Stimulated activated CD8-positive, alpha-beta memory T cell treated with anti-CD3 and anti-CD28 coated beads, Interleukin-7, amount 100 ng/mL, for 24 hours (primary cell): ENCODE measurements at regions not wholly inside any gene's neighbourhood (a gene's known extent, or its start where the extent isn't known, plus 50 kb on each side); places are given as distances from the start of the nearest gene placed in this dataset.

Experiments
- DNase-seq: peaks from one replicate; pipeline ENCODE4 v3.0.0-alpha.2; 2020; ENCODE audit warnings: low read depth

DNA sequence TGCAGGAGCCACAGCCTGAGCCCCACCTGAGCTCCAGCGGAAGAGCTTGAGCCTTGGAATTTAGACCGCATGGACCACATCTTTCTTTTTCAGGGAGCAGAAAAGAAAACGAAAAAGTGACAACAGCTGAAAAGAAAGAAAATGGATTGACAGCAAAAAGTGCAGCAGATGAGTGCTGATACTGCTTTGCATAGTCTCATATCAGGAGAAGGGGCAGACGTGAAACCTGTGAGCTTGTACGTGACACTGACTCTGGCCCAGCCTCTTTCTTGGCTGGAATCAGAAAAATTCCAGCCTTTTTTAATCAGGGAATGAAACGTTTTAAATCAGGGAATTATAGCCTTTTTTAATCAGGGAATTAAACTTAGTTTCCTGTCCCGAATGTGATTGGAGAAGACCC lies 1296.5 kb downstream of the TMEM121 start:
- DNase-seq = no peak

DNA sequence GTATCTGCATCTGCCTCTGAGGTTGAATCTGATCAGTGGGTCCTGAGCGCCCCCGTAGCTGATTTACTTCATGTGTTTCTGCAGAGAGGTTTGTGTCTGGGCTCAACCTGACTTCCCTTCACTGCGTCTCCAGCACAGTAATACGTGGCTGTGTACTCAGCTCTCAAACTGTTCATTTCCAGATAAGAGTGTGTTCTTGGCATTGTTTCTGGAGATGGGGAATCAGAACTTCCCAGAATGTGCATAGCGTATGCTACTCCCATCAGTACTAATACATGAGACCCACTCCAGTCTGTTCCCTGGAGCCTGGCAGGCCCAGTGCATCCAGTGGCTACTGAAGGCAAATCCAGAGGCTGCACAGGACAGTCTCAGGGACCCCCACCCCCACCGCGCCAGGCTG lies 1297.2 kb downstream of the TMEM121 start:
- DNase-seq = no peak

DNA sequence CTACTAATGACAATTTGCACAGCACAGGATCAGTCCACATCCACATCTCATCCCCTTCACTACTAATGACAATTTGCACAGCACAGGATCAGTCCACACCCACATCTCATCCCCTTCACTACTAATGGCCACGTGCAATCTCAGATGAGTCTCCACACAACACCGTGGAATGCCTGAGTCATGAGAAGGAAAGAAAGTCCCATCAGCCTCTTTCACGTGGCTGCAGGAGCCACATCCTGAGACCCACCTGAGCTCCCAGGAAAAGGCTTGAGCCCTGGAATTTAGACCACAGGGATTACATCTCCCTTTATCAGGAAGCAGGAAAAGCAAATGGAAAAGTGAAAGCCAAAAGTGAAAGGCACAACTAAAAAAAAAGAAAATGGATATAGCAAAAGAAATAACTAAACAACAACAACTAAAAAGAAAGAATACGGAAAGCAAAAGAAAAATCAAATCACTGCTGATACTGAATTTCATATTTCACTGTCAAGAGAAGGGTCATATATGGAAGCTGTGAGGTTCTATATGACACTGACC lies 1300.5 kb downstream of the TMEM121 start:
- no peak for DNase-seq

DNA sequence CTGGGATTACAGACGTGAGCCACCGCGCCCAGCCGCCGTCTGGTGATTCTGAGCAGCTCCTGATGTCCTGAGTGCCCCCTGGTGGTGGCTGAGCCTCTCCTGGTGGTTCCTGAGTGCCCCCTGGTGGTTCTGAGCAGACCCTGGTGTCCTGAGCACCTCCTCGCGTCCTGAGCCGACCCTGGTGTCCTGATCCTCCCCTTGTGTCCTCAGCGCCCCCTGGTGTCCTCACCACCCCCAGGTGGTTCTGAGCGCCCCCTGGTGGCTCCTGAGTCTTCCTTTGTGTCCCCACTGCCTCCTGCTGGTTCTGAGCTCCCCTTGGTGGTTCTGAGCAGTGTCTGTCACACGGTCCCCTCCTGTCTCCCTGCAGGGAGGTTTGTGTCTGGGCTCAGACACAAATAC lies 1304.9 kb downstream of the TMEM121 start:
- peak; percentile 37 for DNase-seq

DNA sequence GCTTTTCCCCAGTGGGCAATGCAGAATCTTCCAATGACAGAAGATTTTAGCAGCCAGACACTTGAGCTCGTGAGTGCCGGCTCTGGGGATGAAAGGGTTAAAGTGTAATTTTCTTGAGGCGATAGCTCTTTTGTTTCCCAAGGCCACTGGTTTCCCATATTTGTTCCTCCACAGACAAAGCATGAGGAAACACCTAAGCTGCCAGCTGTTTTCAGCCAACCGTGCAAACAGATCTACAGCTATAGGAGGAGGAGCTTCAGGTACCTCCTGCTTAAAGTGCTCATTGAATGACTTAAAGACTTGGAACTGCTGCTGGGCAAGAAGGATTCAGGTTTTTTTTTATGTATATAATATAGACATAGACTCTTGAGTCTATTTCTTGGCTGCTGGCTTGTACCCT lies 1311.5 kb downstream of the TMEM121 start:
- DNase-seq = no peak

DNA sequence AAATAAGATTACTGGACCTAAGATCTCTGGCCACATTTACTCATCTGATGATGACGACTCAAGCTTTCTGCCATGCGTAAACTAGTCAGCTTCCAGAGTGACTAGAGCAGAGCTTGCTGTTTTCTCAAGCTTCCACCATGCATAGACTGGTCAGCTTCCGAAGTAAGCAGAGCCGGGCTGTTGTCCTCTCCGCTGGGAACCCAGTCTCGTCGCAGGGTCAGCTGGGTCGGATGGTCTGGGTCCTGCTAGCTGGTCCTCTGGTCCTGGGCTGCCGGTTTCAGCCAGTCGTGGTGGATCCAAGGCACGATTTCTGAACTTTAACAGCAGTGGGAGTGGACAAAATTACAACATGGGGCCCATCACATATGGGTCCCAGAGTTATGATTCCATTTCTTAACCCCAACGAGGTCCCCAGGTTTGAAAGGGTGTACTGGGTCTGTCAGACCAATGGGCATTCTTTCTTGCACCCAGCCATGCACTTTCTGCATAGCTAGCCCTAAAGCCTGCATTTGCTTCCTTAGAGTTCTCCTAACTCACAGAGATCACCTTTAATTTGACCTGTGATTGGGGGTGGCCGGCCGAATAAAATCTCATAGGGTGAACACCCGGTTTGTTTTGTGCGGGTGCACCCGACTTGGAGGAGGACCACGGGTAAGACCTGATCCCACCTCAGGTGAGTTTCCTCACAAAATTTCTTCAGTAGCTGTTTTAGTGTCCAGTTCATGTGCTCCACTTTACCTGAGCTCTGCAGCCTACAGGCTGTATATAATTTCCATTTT lies 1312.8 kb downstream of the TMEM121 start:
- DNase-seq = no peak

DNA sequence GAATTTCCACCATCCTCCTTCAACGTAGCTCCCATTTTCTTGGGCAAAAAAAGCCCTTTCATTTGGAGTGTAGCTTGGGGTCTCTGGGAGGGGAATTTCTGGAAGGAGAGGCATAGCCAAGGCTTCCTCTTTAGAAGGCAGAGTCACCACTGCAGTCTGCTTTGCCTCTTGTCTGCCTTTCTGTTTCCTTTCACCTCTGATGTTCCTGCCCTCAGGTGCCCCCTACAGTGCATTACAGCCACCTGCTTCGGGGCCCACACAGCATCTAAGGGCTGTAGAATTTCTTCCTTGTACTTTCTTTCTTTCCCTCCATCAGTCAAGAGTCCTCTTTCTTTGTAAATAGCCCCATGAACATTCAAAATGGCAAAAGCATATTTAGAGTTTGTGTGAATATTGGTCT lies 1313.9 kb downstream of the TMEM121 start:
- DNase-seq = no peak

DNA sequence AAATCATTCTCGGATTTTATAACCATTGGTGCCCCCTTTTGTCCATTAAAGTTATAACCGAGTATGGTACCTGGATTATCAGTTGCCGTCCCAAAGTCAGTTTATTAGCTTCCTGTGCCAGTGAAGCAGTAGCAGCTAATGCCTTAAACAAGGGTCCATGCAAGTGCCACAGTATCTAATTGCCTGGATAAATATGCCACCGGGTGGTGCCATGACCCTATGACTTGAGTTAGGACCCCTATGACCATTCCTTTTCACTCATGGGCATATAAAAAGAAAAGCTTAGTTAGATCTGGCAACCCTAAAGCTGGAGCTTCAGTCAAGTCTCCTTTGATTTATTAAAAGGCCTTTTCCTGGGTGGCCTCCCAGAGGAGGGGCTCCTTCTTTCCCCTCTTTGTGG lies 1314.6 kb downstream of the TMEM121 start:
- no peak for DNase-seq

DNA sequence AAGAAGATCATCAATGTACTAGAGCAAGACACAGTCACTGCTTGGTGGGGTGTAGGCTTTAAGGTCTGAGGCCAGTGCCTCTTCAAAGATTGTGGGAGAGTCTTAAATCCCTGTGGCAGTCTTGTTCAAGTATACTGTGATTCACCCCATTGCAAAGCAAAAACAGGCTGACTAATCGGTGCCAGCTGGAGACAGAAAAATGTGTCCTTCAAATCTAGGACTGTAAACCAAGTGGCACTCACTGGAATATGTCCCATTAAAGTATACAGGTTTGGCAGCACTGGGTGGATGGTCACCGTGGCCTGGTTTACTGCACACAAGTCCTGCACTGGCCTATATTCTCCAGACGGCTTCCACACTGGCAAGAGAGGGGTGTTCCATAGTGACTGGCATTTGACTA lies 1315.3 kb downstream of the TMEM121 start:
- no peak for DNase-seq

DNA sequence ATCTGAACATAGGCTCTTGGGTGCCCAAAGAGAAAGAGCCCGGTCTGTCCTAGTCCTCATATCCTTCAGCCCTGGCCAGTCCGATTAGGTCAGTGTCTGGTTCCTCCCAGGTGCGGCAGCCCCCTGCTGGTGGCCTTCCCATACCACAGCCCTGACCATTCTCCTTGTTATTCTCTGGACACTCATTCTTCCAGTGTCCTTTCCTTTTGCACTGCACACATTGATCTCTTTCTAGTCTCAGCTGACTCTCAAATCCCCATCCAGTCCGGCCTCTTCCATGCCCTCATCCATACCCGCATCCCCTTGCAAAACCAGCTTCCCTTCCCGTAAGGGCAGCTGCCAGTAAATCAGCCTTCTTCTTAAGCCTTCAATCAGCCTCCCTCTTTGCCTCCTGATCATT lies 1316.3 kb downstream of the TMEM121 start:
- no peak for DNase-seq

DNA sequence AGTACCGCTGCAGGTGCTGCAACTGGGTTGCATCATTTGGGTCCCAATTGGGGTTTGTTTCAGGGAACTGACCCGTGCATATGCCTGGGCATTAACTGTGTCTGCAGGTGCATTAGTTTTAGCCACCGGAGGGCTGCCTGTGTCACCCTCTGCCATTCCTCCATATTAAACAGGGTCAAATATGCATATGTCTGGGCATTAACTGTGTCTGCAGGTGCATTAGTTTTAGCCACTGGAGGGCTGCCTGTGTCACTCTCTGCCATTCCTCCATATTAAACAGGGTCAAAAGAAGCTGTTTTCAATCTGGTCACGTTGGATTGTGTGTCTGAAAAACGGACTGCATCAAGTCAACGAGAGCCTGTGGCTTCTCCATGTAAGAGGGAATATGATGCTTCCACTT lies 1317.0 kb downstream of the TMEM121 start:
- no peak for DNase-seq

DNA sequence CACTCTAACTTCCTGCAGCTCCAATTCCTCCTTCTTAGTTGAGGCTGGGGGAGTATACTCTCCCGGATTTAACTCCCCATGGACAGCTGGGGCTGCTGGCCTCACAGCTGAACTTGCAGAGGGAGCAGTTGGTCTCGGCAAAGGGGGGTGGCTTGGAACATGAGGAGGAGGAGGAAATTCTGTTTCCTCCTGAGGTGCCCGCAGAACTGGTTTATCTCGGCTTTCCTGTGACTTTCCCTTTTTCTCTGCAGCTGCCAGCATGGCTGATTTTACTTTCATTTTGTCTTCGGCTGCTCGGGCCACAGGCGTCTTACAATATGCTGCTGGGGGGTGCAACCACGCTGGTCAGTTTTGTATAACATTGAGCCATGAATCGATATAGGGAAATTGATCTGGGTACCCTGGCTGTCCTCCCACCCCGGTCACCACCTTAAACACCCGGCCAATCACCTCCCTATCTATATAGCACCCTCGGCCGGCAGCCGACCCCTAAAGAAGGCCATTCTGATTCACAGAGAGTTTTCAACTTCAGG lies 1317.6 kb downstream of the TMEM121 start:
- no peak for DNase-seq

DNA sequence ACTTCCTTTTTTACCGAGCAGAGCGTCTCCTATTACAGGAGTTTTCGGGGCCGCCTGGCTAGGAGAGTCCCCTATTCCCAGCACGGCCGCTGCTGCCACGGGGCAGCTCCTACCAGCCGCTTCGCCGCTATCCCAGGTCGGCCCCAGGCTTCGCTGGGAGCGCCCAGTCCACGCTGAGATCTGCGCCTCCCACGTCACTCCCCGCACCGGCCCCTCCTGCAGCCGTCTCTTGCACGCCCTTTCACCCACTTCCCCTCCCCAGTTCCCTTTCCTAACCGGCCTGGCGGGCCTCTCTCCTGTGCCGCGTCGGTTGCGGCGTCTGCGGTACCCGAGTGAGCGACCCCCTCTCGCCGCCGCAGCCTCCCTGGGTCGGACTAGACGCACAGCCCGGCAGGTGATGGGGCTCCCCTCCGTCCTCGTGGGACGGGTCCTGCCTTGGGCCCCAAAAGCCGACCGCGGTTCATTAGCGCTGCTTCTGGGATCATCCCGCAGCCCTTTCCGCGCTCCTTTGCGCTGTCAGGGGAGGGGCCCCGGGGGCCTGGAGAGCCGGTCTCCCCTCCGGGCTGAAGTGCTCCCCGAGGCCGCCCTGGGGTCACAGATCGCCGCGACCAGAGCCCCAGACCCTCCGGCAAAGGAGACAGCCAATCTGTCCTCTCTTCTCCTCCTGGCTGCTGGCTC lies 1318.4 kb downstream of the TMEM121 start:
- peak; percentile 25 for DNase-seq

DNA sequence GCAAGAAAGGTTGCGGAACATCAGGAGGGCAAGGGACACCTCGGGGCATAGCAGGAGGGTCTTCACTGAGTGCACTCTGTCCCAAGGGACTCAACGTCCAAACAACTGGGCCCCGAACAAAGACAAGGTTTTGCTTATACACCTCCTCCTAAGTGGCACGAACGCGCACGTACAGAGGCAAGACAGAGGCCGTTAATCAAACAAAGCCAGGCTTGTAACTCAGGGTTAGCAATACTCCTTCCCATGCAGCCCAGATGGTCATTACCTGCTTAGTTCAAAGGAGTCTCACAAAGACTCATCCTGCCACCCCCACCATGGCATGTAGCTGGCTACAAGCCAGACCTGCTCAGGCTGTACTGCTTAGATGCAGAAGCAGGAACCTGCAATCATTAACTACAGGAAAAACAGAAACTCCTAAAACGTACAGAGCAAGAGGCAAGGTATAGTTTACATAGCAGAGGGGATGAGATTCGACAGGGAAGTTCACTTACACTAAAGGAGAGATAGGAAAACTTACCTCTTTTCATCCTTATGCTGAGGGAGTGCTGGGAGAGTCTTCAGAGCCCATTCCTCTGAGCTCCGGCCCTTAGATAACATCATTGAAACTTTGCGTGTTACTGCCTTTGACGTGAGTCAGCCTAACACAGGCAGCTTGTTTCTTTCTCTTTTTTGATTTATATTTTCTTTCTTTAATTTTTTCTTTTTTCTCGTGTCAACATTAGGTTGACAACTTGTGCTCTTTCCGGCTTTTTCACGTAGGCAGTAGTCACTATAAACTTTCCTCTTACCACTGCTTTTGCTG lies 1319.1 kb downstream of the TMEM121 start:
- DNase-seq = no peak

DNA sequence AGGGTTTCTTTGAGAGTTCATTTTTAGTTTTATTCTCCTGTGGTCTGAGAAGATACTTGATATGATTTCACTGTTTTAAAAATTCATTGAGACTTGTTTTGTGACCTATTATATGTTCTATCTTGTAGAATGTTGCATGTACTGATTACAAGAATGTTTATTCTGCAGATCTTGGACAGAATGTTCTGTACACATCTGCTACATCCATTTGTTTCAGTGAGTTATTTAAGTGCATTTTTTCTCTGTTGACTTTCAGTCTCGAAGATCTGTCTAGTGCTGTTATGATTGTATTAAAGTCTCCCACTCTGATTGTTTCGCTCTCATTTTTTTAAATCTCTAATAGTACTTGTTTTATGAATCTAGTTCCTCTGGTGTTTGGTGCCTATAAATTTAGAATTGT lies 1319.8 kb downstream of the TMEM121 start:
- DNase-seq = no peak

DNA sequence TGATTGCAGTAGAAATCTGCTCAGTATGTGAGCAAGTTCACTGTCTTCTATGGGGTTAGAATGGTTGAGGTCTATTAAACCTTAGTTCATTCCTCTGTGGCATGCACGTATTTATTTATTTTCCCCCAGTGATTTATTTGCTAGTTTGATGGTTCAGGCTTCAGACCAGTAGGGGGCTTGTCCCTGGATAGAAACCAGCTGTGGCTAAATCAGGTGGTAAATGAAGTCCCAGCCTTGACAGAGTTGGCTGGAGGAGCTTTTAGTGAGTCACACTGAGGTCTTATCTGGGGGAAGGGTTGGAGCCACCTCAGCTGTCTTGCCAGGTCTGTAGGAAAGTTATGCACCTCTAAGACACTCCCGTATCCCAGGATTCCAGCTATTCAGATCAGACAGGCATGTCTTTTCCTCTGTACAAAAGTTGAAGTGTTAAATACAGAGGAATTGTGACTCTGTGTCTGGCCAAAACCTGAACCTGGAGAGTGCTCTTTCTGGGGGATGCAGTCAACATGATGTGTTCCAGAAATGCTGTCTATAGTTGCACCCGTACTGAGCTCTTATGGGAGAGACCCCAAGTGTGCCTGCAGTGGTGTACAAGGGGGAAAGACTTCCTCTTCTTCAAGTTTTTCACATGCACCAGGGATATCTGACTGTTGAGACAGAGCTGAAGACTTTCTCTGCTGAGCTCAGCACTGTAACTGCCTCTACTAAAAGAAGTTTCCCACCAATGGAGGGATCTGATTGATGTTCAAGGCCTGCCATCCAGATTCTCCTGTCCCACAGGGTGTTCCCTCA lies 1322.1 kb downstream of the TMEM121 start:
- DNase-seq = no peak

DNA sequence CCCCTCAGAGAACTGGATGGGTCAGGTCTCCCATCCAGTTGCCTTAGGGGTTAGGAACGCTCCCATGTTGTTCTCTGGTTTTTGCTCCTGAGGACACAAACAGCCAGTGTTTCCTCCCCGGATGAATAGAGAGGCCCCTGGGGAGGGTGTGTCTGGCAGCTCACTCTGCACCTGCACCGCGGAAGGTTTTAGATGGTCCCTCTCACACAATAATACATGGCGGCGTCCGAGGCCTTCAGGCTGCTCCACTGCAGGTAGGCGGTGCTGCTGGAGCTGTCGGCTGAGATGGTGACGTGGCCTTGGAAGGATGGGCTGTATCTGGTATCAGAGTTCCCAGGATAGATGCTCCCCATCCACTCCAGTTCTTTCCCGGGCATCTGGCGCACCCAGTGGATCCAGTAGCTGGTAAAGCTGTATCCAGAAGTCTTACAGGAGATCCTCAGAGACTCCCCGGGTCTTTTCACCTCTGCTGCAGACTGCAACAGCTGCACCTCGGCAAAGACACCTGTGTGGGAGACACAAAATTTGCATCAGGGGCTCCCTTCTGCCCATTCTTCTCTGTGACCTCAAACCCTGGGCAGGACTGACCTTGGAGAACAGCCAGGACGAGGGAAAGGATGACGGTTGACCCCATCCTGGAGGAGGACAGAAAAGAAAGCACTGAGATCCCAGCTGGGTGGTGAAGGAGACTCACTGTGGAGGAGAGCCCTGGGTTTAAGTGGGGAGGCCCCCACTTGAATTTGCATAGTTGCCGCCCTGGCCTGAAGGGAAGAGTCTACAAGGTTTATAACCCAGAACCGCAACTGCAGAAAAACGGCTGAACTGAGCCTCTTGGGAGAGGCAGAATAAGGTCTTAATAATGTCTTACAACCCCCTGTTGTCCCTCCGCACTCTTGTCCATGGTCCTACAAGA lies 1324.8 kb downstream of the TMEM121 start:
- no peak for DNase-seq

DNA sequence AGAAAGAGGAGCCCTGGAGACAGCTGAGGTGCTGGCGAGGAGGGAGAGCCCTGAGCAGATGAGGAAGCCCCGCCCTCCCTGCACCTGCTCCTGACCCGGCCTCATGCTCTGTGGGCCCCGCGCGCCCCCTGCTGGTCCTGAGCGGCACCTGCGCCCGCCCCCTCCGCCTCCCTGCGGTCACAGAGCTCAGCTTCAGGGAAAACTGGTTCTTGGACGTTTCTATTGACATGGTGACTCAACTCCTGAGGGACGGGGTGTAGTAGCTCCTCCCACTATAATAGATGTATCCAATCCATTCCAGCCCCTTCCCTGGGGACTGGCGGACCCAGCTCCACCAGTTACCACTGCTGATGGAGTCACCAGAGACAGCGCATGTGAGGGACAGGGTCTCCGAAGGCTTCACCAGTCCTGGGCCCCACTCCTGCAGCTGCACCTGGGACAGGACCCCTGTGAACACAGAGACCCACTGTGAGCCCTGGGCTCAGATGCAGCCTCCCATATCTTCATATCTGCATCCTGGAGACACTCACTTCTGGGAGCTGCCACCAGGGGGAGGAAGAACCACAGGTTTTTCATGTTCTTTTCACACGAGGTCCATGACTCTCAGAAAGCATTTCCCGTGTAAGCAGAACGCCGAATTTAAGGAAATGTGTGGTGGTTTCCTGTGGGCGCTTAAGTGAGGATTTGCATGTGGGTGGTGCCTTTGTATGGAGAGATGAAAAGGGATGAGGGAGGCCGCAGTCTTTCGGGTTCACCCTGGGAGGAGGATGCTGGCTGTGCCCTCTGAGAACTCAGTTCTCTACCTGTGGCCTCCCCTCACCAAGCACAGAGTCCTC lies 1346.4 kb downstream of the TMEM121 start:
- DNase-seq = peak; percentile 72

DNA sequence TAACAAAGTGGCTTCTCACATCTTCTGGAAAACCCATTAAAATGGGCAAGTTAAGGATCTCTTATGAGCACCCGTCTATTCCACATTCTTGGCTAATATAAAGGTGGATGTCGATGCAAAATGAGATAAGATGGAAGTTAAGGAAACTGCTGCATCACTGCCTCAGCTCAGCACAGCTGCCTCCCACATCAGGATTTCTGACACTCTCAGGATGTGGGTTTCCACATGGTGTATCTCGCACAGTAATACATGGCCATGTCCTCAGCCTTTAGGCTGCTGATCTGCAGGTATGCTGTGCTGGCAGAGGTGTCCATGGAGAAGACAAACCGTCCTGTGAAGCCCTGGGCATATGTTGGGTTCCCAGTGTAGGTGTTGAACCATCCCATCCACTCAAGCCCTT lies 1348.0 kb downstream of the TMEM121 start:
- no peak for DNase-seq

DNA sequence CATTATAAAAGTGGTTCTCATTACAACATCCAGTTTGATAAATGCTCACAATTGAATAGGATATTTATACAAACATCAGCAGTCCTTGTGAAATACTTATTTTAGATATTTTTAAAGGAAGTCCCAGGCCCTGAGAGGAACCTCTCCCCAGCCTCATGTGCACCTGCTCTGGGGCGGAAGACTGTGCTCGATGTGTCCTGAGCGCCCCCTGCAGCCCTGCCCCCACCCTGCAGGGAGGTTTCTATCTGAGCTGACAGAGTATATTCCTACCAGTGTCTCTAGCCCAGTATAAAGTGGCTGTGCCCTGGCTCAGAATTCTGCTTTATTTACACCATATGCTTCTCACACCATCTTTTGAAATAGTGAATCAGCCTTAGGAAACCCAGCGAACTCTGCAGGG lies 1349.1 kb downstream of the TMEM121 start:
- DNase-seq = no peak
